ENCODE measurements at regions not wholly inside any gene's neighbourhood (a gene's known extent, or its start where the extent isn't known, plus 50 kb on each side); places are given as distances from the start of the nearest gene placed in this dataset.

DNA sequence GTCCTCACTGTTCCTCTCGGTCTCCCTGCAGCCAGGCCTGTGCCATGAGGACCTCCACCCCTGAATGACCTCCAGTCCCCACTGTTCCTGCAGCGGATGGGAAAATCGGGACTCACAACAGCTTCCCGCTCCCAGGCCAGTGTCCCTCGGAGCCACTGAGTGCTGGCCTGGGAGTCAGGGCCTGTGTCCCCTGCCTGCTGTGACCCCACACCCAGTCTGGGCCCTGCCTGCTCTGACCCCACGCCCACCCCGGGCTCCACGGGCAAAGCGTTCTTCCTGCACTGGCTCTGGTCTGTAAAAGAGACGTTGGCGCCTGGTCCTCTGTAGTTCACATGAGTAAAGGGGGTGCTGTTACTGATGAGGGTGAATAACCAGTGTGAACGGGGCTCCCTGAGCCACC lies 73.0 kb upstream of the SHISAL1 start:
- WGBS (ENCODE audit: insufficient coverage, insufficient replicate concordance, low lambda C conversion rate, missing lambda C conversion rate): 29% methylated on average over 12 of the region's 12 CpGs
- FAIRE-seq (no peak), ATAC-seq (no peak), DNase-seq (ENCODE audit: low read depth, low spot score) (no peak)
- no peaks in the 10 kb centered on the region for H4K20me1 ChIP-seq (ENCODE audit: control insufficient read depth, insufficient read depth)
- H3K4me1 ChIP-seq (ENCODE audit: control insufficient read depth, insufficient read depth, low read length): no peaks in the 10 kb centered on the region
- POLR2A ChIA-PET: no interaction called here
- no peak overlapping the region for H3K27ac ChIP-seq (ENCODE audit: control insufficient read depth, insufficient read depth)
- no peak overlapping the region for H3K4me2 ChIP-seq (ENCODE audit: control insufficient read depth, insufficient read depth)
- TF ChIP-seq HDGF (IDR thresholded peaks at IDR 0.05): no peak
- no peak for TF ChIP-seq MXI1 (IDR thresholded peaks at IDR 0.05; ENCODE audit: low read depth, low read length)
- TF ChIP-seq ATF7 (IDR thresholded peaks at IDR 0.05; ENCODE audit: low read depth): no peak
- TF ChIP-seq TCF12 (IDR thresholded peaks at IDR 0.05; ENCODE audit: low read depth, low read length): no peak
- TF ChIP-seq ASH2L (IDR thresholded peaks at IDR 0.05; ENCODE audit: borderline replicate concordance, low read depth): no peak
- TF ChIP-seq, protein P1, sequence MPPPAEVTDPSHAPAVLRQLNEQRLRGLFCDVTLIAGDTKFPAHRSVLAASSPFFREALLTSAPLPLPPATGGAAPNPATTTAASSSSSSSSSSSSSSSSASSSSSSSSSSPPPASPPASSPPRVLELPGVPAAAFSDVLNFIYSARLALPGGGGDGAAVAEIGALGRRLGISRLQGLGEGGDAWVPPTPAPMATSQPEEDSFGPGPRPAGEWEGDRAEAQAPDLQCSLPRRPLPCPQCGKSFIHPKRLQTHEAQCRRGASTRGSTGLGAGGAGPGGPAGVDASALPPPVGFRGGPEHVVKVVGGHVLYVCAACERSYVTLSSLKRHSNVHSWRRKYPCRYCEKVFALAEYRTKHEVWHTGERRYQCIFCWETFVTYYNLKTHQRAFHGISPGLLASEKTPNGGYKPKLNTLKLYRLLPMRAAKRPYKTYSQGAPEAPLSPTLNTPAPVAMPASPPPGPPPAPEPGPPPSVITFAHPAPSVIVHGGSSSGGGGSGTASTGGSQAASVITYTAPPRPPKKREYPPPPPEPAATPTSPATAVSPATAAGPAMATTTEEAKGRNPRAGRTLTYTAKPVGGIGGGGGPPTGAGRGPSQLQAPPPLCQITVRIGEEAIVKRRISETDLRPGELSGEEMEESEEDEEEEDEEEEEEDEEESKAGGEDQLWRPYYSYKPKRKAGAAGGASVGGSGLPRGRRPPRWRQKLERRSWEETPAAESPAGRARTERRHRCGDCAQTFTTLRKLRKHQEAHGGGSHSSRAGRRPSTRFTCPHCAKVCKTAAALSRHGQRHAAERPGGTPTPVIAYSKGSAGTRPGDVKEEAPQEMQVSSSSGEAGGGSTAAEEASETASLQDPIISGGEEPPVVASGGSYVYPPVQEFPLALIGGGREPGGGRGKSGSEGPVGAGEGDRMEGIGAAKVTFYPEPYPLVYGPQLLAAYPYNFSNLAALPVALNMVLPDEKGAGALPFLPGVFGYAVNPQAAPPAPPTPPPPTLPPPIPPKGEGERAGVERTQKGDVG (CRISPR knock-in tag; IDR thresholded peaks at IDR 0.05): no peak
- no peak for TF ChIP-seq RB1 (IDR thresholded peaks at IDR 0.05; ENCODE audit: borderline replicate concordance)
- no peak for TF ChIP-seq PML (IDR thresholded peaks at IDR 0.05; ENCODE audit: low read length)
- TF ChIP-seq, protein P2, sequence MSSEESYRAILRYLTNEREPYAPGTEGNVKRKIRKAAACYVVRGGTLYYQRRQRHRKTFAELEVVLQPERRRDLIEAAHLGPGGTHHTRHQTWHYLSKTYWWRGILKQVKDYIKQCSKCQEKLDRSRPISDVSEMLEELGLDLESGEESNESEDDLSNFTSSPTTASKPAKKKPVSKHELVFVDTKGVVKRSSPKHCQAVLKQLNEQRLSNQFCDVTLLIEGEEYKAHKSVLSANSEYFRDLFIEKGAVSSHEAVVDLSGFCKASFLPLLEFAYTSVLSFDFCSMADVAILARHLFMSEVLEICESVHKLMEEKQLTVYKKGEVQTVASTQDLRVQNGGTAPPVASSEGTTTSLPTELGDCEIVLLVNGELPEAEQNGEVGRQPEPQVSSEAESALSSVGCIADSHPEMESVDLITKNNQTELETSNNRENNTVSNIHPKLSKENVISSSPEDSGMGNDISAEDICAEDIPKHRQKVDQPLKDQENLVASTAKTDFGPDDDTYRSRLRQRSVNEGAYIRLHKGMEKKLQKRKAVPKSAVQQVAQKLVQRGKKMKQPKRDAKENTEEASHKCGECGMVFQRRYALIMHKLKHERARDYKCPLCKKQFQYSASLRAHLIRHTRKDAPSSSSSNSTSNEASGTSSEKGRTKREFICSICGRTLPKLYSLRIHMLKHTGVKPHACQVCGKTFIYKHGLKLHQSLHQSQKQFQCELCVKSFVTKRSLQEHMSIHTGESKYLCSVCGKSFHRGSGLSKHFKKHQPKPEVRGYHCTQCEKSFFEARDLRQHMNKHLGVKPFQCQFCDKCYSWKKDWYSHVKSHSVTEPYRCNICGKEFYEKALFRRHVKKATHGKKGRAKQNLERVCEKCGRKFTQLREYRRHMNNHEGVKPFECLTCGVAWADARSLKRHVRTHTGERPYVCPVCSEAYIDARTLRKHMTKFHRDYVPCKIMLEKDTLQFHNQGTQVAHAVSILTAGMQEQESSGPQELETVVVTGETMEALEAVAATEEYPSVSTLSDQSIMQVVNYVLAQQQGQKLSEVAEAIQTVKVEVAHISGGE (CRISPR knock-in tag; IDR thresholded peaks at IDR 0.05): no peak
- SMC1A ChIA-PET (ENCODE audit: uncharacterized antibody, unreplicated experiment): no interaction called here
- H2AFZ ChIP-seq (ENCODE audit: control insufficient read depth, low read depth, low read length): no peak overlapping the region
- intact Hi-C loops (cut with micrococcal nuclease; ENCODE audit: unreplicated experiment) (no loop called here), in situ Hi-C loops (cut with MboI) (loop anchor here (5.0 kb wide), 1 partner anchor 52 kb away; no protein-coding TSS in a partner anchor)
- no peak overlapping the region for H3K9ac ChIP-seq (ENCODE audit: control insufficient read depth, insufficient read depth, low read length)
- CTCF ChIA-PET: no interaction called here
- H3K27me3 ChIP-seq (replicated peaks in 1 of 2; ENCODE audit: control insufficient read depth in 2 of 2, insufficient read depth in 2 of 2, low read length in 1 of 2): peaks cover 0 to 7% of the 10 kb centered on the region in 2 experiments; a peak in 3 of 4 replicates
- no peaks in the 10 kb centered on the region for H3K79me2 ChIP-seq (ENCODE audit: control insufficient read depth, insufficient read depth, low read length)
- BruUV-seq (replicated peaks): no TSS peak
- RAD21 ChIA-PET (ENCODE audit: unreplicated experiment): no interaction called here
- H3K4me3 ChIP-seq: no peak overlapping the region
- H3K9me3 ChIP-seq (replicated peaks; ENCODE audit: control insufficient read depth, insufficient read depth, low read length): no peaks in the 10 kb centered on the region
- H3K36me3 ChIP-seq (ENCODE audit: control insufficient read depth in 2 of 2, insufficient read depth in 2 of 2, low read length in 1 of 2): no peaks in the 10 kb centered on the region

Data from GM12878 (cell line).